ENCODE measurements at regions not wholly inside any gene's neighbourhood (a gene's known extent, or its start where the extent isn't known, plus 50 kb on each side); places are given as distances from the start of the nearest gene placed in this dataset.

- no peak overlapping the region for H3K27ac ChIP-seq (replicated peaks)
- H3K27me3 ChIP-seq (ENCODE audit: insufficient read depth, poor library complexity, severe bottlenecking), result no peaks in the 10 kb centered on the region
- no peak for DNase-seq (ENCODE audit: low read depth in 1 of 2, low spot score in 1 of 2)
- TF ChIP-seq GABPA (IDR thresholded peaks at IDR 0.05; ENCODE audit: low read depth) (no peak), POLR2AphosphoS5 (IDR thresholded peaks at IDR 0.05; ENCODE audit: low read depth) (no peak)
- no peak overlapping the region for H3K4me3 ChIP-seq (replicated peaks; ENCODE audit: insufficient read depth, low read length)
Observed at GRCh38 chr14:76688383-76688671, 72.9 kb upstream of the VASH1 start.

GRCh38 chr14:76690502-76691105 lies 70.7 kb upstream of the VASH1 start:
- Histone ChIP-seq H3K27me3 (ENCODE audit: insufficient read depth, poor library complexity, severe bottlenecking) (no peaks in the 10 kb centered on the region), H3K27ac (replicated peaks) (no peak overlapping the region), H3K4me3 (replicated peaks; ENCODE audit: insufficient read depth, low read length) (no peak overlapping the region)
- DNase-seq (ENCODE audit: low read depth in 1 of 2, low spot score in 1 of 2), result no peak
- TF ChIP-seq GABPA (IDR thresholded peaks at IDR 0.05; ENCODE audit: low read depth) (no peak), CTCF (IDR thresholded peaks at IDR 0.05; ENCODE audit: insufficient read depth, low read length) (no peak), POLR2AphosphoS5 (IDR thresholded peaks at IDR 0.05; ENCODE audit: low read depth) (no peak), SPI1 (IDR thresholded peaks at IDR 0.05; ENCODE audit: borderline replicate concordance, low read depth) (no peak), REST (IDR thresholded peaks at IDR 0.05; ENCODE audit: insufficient replicate concordance, low read depth) (no peak)

GRCh38 chr14:76694106-76694505 lies 67.2 kb upstream of the VASH1 start:
- Histone ChIP-seq H3K27me3 (ENCODE audit: insufficient read depth, poor library complexity, severe bottlenecking) (no peaks in the 10 kb centered on the region), H3K27ac (replicated peaks) (no peak overlapping the region), H3K4me3 (replicated peaks; ENCODE audit: insufficient read depth, low read length) (no peak overlapping the region)
- no peak for DNase-seq (ENCODE audit: low read depth in 1 of 2, low spot score in 1 of 2)
- TF ChIP-seq CTCF (IDR thresholded peaks at IDR 0.05; ENCODE audit: insufficient read depth, low read length) (no peak), SPI1 (IDR thresholded peaks at IDR 0.05; ENCODE audit: borderline replicate concordance, low read depth) (no peak), REST (IDR thresholded peaks at IDR 0.05; ENCODE audit: insufficient replicate concordance, low read depth) (no peak), GABPA (IDR thresholded peaks at IDR 0.05; ENCODE audit: low read depth) (no peak), POLR2AphosphoS5 (IDR thresholded peaks at IDR 0.05; ENCODE audit: low read depth) (no peak)

GRCh38 chr14:76695263-76695920 lies 65.9 kb upstream of the VASH1 start:
- H3K27ac ChIP-seq (replicated peaks), result no peak overlapping the region
- no peak overlapping the region for H3K4me3 ChIP-seq (replicated peaks; ENCODE audit: insufficient read depth, low read length)
- DNase-seq (ENCODE audit: low read depth in 1 of 2, low spot score in 1 of 2), result no peak
- H3K27me3 ChIP-seq (ENCODE audit: insufficient read depth, poor library complexity, severe bottlenecking), result no peaks in the 10 kb centered on the region
- TF ChIP-seq POLR2AphosphoS5 (IDR thresholded peaks at IDR 0.05; ENCODE audit: low read depth) (no peak), SPI1 (IDR thresholded peaks at IDR 0.05; ENCODE audit: borderline replicate concordance, low read depth) (no peak), REST (IDR thresholded peaks at IDR 0.05; ENCODE audit: insufficient replicate concordance, low read depth) (no peak), GABPA (IDR thresholded peaks at IDR 0.05; ENCODE audit: low read depth) (no peak), CTCF (IDR thresholded peaks at IDR 0.05; ENCODE audit: insufficient read depth, low read length) (no peak)

Measured in HL-60 (cell line).